GM19328 (cell line): ENCODE measurements at regions not wholly inside any gene's neighbourhood (a gene's known extent, or its start where the extent isn't known, plus 50 kb on each side); places are given as distances from the start of the nearest gene placed in this dataset.

Experiments
- ATAC-seq: cut with Tn5 transposase; IDR thresholded peaks from one replicate; pipeline ENCODE4 v1.9.1; 2021; ENCODE audit warnings: mild to moderate bottlenecking, moderate library complexity; ENCODE audit not compliant: unreplicated experiment

GRCh38 chr2:41706286-41706685, 341.5 kb upstream of the PKDCC start:
- ATAC-seq, result no peak

DNA sequence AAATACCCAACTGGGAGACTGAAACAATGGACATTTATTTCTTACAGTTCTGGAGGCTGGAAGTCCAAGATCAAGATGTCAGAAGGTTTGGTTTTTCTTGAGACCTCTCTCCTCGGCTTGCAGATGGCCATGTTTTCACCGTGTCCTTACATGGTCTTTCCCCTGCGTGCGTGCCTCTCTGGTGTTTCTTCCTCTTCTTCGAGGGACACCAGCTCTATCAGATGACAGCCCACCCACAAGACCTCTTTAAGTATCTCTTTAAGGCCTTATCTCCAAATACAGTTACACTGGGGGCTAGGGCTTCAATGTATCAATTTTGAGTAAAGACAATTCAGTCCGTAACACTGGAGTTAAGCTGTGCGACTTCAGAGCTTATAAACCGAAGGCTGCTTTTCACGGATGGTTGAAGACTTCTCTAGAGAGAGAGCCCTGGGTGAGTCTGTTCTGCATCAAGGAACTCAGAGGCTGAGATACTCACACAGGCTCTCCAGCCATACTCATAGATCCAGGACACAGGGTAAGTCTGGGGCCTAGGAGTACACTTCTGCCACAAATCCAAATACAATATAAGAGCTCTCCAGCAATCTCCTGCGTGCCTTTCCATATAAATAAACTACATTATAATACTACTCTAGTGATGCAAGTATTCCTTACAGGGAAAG, 339.9 kb upstream of the PKDCC start:
- no peak for ATAC-seq

- ATAC-seq, result no peak
Observed at GRCh38 chr2:41709702-41710599, 337.9 kb upstream of the PKDCC start.

DNA sequence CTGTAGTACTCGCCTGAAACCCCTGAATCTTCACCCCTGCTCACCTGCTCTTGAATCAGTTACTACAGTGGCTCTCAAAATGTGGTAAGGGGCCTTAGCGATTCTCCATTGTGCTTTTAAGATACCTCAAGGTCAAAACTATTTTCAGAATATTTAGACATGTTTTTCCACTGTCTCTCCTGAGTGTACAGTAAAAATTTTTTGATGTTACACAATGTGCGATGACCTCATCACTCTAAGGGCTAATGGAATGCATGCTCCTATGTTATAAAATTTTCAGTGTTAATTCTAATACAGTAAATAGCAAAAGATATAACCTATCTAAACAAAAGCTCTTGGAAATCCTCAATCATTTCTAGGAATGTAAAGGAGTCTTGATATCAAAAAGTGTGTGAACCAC, 336.9 kb upstream of the PKDCC start:
- ATAC-seq, result no peak

DNA sequence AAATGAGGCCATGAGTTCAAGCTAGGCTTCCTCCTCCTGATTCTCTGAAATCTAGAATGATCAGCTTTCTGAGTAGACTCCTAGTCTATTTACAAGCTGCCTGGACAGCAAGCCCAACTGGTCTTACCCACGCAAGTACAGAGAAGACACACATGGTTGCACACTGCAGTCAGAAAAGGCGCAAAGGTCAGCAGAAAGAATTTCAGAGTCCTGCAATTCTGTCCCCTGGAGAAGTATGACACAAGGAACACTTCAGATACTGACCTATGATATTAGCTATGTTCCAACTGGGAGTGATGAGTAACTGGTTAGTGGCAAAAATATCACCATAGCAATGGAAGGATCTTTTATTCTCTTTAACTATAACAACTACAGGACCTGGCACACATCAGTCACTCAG, 336.1 kb upstream of the PKDCC start:
- ATAC-seq, result no peak

DNA sequence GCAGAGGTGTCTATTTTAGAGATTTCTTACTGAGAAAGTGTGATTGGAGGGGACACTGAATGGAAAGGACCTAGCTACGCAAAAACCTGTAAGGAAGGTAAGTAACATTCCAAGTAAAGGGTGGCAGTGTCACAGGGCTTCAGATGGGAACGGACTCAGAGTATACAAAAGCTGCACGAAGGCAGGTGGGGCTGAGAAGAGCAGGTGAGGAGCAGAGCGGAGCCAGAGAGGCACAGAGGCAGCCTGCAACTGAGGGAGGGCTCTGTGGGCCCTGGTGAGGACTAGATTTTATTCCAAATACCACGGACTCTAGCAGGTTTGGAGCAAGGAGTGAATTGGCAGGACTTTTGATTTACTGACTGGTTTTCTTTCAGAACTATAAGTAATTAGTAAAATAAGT, 331.3 kb upstream of the PKDCC start:
- ATAC-seq, result no peak

- no peak for ATAC-seq
Observed at GRCh38 chr2:41717839-41718238, 330.0 kb upstream of the PKDCC start.

GRCh38 chr2:41718705-41719104, 329.1 kb upstream of the PKDCC start:
- no peak for ATAC-seq

GRCh38 chr2:41719756-41720155, 328.1 kb upstream of the PKDCC start:
- ATAC-seq, result no peak

DNA sequence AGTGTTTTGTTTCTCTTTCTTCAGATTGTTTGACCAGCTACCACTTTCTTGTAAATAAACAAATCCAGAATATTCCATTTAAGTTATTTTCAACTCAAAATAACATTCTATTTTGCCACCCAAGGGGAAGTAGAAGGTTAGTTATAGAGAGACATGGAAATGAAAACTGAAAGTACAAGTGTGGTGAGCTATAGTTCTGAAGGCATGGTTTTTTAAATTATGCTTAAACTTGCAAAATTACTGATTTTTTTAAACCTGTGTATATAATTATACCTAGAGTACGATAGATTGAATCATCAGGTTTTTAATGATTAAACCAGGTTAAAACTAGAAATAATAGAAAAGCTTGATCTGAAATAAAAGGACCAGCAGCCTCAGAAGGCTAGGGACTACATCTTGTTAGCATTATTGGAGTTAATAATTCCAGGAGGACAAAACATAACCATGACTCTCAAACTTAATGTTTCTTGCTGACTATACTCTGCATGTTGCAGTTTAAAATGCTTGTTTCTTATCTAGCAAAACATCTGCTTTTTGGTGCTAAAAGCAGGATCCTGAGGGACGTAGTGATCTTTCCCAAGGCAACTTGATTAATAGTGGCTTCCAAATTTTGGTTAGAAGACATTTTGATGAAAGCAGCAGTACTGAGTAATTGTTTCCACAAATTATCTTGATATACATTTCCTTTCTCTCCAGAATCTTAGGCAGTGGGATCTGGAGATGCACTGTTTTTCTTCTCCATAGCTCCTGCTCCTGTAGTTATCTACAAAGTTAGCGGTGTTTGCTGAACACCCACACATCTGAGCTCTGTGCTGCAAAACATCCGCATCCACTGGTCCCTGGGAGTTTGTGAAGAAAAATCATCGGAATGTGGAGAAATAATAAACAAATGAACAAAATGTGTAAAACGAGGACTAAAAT, 327.2 kb upstream of the PKDCC start:
- ATAC-seq, result peak; percentile 47

GRCh38 chr2:41722668-41723369, 325.0 kb upstream of the PKDCC start:
- no peak for ATAC-seq

DNA sequence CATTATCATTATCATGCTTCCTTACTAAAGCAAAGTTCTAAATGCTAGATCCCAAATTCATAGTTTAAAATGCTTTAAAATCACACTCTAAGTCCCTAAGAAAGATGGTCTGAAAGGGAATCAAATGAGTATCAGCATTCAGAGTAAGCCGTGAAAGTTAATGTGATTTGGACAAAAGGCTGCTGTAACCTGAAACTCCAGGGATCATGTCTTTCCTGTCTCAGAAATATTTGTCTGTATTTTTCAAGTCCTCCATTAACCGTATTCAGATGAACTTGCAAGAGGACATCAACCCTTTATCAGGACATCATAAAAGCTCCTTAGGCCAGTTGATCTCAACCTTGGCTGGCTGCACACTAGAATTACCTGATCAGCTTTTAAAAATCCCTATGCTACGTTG, 324.3 kb upstream of the PKDCC start:
- no peak for ATAC-seq

DNA sequence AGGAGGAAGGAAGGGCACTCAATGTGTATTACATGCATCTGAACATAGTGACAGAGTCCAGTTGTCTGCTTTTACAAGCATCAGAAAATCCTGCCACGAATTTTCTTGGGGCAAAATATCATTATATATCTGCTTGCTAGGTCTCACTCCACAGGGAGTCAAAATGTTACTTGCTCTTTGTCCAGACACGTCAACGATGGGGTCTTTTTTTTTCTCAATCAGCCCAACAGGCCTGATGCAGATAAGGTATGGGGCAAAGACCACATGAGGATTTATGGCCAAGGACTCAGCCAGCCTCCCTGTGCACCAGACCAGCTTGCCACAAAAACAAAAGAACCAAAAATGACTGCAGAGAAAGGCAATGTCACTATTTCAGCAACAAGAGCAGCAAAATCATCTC, 323.4 kb upstream of the PKDCC start:
- ATAC-seq, result no peak

DNA sequence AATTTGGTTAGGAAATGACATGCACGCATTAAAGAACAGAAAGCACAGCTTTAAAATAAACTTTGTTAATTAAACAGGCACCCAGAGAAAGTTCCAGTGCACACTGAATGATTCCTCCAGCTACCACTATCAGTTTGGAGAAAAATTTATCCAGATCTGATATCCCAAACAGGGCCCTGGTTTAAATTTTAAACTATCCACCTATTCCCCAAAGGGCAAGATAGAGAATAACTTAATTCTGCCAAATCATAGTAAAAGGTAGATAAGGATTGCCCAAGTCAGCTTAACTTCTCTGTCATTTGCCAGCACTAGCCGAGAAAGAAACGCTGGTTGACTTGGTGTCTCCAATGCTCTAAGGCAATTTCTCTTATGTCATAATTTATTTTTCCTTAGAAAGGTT, 321.9 kb upstream of the PKDCC start:
- ATAC-seq, result no peak

- no peak for ATAC-seq
Observed at GRCh38 chr2:41726364-41726763, 321.5 kb upstream of the PKDCC start.

GRCh38 chr2:41727152-41727551, 320.7 kb upstream of the PKDCC start:
- no peak for ATAC-seq

DNA sequence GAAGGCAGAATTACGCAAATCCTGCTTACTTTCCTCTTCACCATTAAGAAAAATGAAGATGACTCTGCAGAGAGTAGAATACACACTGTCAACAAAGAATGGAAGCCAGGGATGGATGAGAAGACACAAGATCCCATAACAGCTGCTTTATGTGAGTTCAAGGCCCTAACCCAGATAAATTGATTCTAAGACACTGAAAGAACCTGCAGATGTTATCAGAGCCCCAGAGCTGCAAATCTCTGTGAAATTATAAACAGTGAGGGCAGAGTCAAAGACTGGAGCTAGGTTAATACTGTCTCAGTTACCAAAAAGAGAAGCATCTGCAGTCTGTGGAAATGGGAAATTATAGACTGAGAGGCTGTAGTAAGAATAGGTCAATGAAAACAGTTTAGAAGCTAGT, 320.1 kb upstream of the PKDCC start:
- ATAC-seq, result no peak

DNA sequence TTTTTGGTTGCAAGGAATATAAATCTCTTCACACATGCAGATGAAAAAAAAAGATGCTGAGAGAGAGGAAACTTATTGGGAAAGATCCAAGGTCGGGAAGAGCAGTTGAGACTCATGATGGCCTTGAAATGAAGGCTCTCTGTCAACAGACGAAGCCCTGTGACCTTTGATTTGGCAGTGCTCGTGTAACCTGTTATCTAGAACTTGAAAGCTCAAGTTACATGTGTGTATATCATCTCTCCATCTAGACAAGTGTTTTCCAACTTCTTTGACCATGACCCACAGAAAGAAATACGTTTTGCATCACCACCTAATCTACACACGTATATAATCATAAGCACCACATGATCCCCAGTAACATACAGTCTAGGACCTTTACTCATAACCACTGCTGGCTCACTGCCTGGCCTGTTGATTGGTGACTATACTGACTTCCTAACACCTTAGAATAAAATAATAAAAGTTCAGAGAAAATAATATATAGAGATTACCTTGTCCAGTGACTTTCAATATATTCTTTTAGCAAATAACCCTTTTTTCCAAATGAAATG, 319.0 kb upstream of the PKDCC start:
- no peak for ATAC-seq

- no peak for ATAC-seq
Observed at GRCh38 chr2:41729800-41730364, 317.9 kb upstream of the PKDCC start.

- ATAC-seq, result no peak
Observed at GRCh38 chr2:41735006-41735405, 312.8 kb upstream of the PKDCC start.
